ENCODE measurements at regions not wholly inside any gene's neighbourhood (a gene's known extent, or its start where the extent isn't known, plus 50 kb on each side); places are given as distances from the start of the nearest gene placed in this dataset.

GRCh38 chr10:33038672-33039071 lies 80.6 kb upstream of the ITGB1 start:
- TF ChIP-seq, protein P1, sequence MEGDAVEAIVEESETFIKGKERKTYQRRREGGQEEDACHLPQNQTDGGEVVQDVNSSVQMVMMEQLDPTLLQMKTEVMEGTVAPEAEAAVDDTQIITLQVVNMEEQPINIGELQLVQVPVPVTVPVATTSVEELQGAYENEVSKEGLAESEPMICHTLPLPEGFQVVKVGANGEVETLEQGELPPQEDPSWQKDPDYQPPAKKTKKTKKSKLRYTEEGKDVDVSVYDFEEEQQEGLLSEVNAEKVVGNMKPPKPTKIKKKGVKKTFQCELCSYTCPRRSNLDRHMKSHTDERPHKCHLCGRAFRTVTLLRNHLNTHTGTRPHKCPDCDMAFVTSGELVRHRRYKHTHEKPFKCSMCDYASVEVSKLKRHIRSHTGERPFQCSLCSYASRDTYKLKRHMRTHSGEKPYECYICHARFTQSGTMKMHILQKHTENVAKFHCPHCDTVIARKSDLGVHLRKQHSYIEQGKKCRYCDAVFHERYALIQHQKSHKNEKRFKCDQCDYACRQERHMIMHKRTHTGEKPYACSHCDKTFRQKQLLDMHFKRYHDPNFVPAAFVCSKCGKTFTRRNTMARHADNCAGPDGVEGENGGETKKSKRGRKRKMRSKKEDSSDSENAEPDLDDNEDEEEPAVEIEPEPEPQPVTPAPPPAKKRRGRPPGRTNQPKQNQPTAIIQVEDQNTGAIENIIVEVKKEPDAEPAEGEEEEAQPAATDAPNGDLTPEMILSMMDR (IDR thresholded peaks at IDR 0.05; ENCODE audit: insufficient read depth, low read length, poor library complexity, severe bottlenecking), result no peak
- TF ChIP-seq EZH2phosphoT487 (conservative IDR thresholded peaks at IDR 0.05; ENCODE audit: low read length), result no peak

Data from SU-DHL-6 (cell line).